PFSK-1 (cell line): ENCODE measurements at regions not wholly inside any gene's neighbourhood (a gene's known extent, or its start where the extent isn't known, plus 50 kb on each side); places are given as distances from the start of the nearest gene placed in this dataset.

Source experiments
- FOXP2 ChIP-seq: optimal IDR thresholded peaks from 2 replicates; pipeline ENCODE3; 2011; ENCODE audit warnings: borderline replicate concordance, control low read depth, inconsistent platforms; ENCODE audit not compliant: insufficient read depth; ENCODE audit errors: extremely low read length, extremely low read depth
- POLR2AphosphoS5 ChIP-seq: IDR thresholded peaks from 2 replicates; pipeline ENCODE4 v1.6.1; 2012; ENCODE audit warnings: low read depth, mild to moderate bottlenecking, control low read depth, low read length, moderate library complexity
- SIN3A ChIP-seq: IDR thresholded peaks from 2 replicates; pipeline ENCODE4 v1.6.1; 2012; ENCODE audit warnings: mild to moderate bottlenecking, low read length, moderate library complexity, borderline replicate concordance; ENCODE audit not compliant: insufficient read depth
- TAF1 ChIP-seq: IDR thresholded peaks from 2 replicates; pipeline ENCODE4 v1.6.1; 2012; ENCODE audit warnings: low read length, control low read depth, borderline replicate concordance; ENCODE audit not compliant: insufficient read depth
- TF ChIP-seq, protein P1 (sequence below), 2 experiments: IDR thresholded peaks; 2 replicates each; pipeline versions ENCODE4 v1.6.1 to v1.8.0; 2011 to 2012; ENCODE audit warnings: low read depth in 2 of 2, low read length in 2 of 2, control low read depth in 1 of 2, inconsistent platforms in 1 of 2, mild to moderate bottlenecking in 1 of 2, moderate library complexity in 1 of 2; ENCODE audit not compliant: insufficient read depth in 1 of 2

DNA sequence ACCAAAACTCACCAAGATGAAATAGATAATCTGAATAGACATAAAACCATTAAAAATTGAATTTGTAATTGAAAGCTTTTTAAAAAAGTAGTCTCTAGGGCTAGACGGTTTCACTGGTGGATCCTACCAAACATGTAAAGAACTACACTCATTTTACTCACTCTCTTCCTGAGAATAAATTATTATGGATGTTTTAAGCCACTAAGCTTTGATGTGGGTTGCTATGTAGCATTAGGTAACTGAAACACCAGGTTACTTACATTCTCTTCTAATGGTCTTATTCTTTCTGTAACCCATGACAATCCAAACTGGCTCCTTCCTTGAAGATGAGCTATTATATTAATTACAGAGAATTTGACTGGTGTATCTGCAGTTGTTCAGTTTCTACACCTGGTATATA is 385.1 kb downstream of the PPP1R2C start:
- no peak for TF ChIP-seq TAF1
- TF ChIP-seq, protein P1, sequence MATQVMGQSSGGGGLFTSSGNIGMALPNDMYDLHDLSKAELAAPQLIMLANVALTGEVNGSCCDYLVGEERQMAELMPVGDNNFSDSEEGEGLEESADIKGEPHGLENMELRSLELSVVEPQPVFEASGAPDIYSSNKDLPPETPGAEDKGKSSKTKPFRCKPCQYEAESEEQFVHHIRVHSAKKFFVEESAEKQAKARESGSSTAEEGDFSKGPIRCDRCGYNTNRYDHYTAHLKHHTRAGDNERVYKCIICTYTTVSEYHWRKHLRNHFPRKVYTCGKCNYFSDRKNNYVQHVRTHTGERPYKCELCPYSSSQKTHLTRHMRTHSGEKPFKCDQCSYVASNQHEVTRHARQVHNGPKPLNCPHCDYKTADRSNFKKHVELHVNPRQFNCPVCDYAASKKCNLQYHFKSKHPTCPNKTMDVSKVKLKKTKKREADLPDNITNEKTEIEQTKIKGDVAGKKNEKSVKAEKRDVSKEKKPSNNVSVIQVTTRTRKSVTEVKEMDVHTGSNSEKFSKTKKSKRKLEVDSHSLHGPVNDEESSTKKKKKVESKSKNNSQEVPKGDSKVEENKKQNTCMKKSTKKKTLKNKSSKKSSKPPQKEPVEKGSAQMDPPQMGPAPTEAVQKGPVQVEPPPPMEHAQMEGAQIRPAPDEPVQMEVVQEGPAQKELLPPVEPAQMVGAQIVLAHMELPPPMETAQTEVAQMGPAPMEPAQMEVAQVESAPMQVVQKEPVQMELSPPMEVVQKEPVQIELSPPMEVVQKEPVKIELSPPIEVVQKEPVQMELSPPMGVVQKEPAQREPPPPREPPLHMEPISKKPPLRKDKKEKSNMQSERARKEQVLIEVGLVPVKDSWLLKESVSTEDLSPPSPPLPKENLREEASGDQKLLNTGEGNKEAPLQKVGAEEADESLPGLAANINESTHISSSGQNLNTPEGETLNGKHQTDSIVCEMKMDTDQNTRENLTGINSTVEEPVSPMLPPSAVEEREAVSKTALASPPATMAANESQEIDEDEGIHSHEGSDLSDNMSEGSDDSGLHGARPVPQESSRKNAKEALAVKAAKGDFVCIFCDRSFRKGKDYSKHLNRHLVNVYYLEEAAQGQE (IDR thresholded peaks at IDR 0.05; ENCODE audit: insufficient read depth in 1 of 2, low read depth in 2 of 2, low read length in 2 of 2), result no peak
- TF ChIP-seq POLR2AphosphoS5, result no peak
- TF ChIP-seq SIN3A, result no peak
- no peak for TF ChIP-seq FOXP2
